BLaER1 (cell line): ENCODE measurements at regions not wholly inside any gene's neighbourhood (a gene's known extent, or its start where the extent isn't known, plus 50 kb on each side); places are given as distances from the start of the nearest gene placed in this dataset.
"Not testable (repeated sequence)": the region's sequence is repeated elsewhere in the genome, so short reads cannot be mapped to it uniquely, and the experiment has no call there.

Source experiments
- H3K27ac ChIP-seq: shearing (Covaris generic); formaldehyde crosslinking; 2 replicates; pipeline ENCODE4 v1.8.1; 2022
- H3K27me3 ChIP-seq: shearing (Covaris generic); formaldehyde crosslinking; 2 replicates; pipeline ENCODE4 v1.8.1; 2022
- H3K36me3 ChIP-seq: shearing (Covaris generic); formaldehyde crosslinking; 2 replicates; pipeline ENCODE4 v1.8.1; 2022
- H3K4me1 ChIP-seq: shearing (Covaris generic); formaldehyde crosslinking; 2 replicates; pipeline ENCODE4 v1.8.1; 2022
- H3K4me2 ChIP-seq: shearing (Covaris generic); formaldehyde crosslinking; 2 replicates; pipeline ENCODE4 v1.8.1; 2022
- H3K4me3 ChIP-seq: shearing (Covaris generic); formaldehyde crosslinking; 2 replicates; pipeline ENCODE4 v1.8.1; 2022
- H3K9ac ChIP-seq: shearing (Covaris generic); formaldehyde crosslinking; 2 replicates; pipeline ENCODE4 v1.8.1; 2022
- H3K9me3 ChIP-seq: shearing (Covaris generic); formaldehyde crosslinking; 2 replicates; pipeline ENCODE4 v1.8.1; 2022
- H4K20me1 ChIP-seq: shearing (Covaris generic); formaldehyde crosslinking; 2 replicates; pipeline ENCODE4 v1.8.1; 2022
- Cebpa-rat ChIP-seq: shearing (Covaris generic); IDR thresholded peaks from 2 replicates; pipeline ENCODE4 v1.8.1; 2022

- H3K27ac ChIP-seq, result no peak overlapping the region
- TF ChIP-seq Cebpa-rat, result no peak
- no peaks in the 10 kb centered on the region for H3K27me3 ChIP-seq
- H3K4me2 ChIP-seq, result peak overlapping the region; percentile 46
- no peak overlapping the region for H3K9ac ChIP-seq
- H3K4me1 ChIP-seq, result peaks cover 18% of the 10 kb centered on the region
- no peak overlapping the region for H3K4me3 ChIP-seq
- peaks cover 10% of the 10 kb centered on the region for H3K9me3 ChIP-seq
- H4K20me1 ChIP-seq, result no peaks in the 10 kb centered on the region
- no peaks in the 10 kb centered on the region for H3K36me3 ChIP-seq
These were observed 303.9 kb downstream of the PDCD6IP start for GRCh38 chr3:34102288-34102687.

GRCh38 chr3:34106379-34106778 lies 307.9 kb downstream of the PDCD6IP start:
- no peaks in the 10 kb centered on the region for H3K27me3 ChIP-seq
- H3K9me3 ChIP-seq, result peaks cover 5% of the 10 kb centered on the region
- no peak for TF ChIP-seq Cebpa-rat
- no peak overlapping the region for H3K4me3 ChIP-seq
- no peaks in the 10 kb centered on the region for H3K36me3 ChIP-seq
- no peaks in the 10 kb centered on the region for H4K20me1 ChIP-seq
- no peak overlapping the region for H3K4me2 ChIP-seq
- H3K9ac ChIP-seq, result no peak overlapping the region
- no peak overlapping the region for H3K27ac ChIP-seq
- H3K4me1 ChIP-seq, result peaks cover 48% of the 10 kb centered on the region

- Histone ChIP-seq H3K9me3 (no peaks in the 10 kb centered on the region), H3K36me3 (no peaks in the 10 kb centered on the region), H3K4me2 (peak overlapping the region; percentile 45; the same call in 1 of the 2 replicates), H4K20me1 (no peaks in the 10 kb centered on the region), H3K27me3 (no peaks in the 10 kb centered on the region), H3K4me1 (peaks cover 46% of the 10 kb centered on the region), H3K27ac (no peak overlapping the region), H3K9ac (no peak overlapping the region), H3K4me3 (no peak overlapping the region)
- TF ChIP-seq Cebpa-rat, result no peak
These were observed 308.4 kb downstream of the PDCD6IP start for GRCh38 chr3:34106879-34107278.

GRCh38 chr3:34107669-34108068 lies 309.2 kb downstream of the PDCD6IP start:
- no peaks in the 10 kb centered on the region for H3K36me3 ChIP-seq
- no peak overlapping the region for H3K27ac ChIP-seq
- peak overlapping the region; percentile 45 for H3K4me2 ChIP-seq
- no peaks in the 10 kb centered on the region for H3K27me3 ChIP-seq
- H3K4me1 ChIP-seq, result peaks cover 38% of the 10 kb centered on the region
- H3K4me3 ChIP-seq, result no peak overlapping the region
- no peak for TF ChIP-seq Cebpa-rat
- no peaks in the 10 kb centered on the region for H3K9me3 ChIP-seq
- H3K9ac ChIP-seq, result no peak overlapping the region
- H4K20me1 ChIP-seq, result no peaks in the 10 kb centered on the region

- H4K20me1 ChIP-seq, result no peaks in the 10 kb centered on the region
- no peaks in the 10 kb centered on the region for H3K27me3 ChIP-seq
- H3K4me1 ChIP-seq, result peaks cover 36% of the 10 kb centered on the region
- peak overlapping the region; percentile 29; the same call in 1 of the 2 replicates for H3K4me2 ChIP-seq
- H3K27ac ChIP-seq, result no peak overlapping the region
- H3K4me3 ChIP-seq, result no peak overlapping the region
- no peak overlapping the region for H3K9ac ChIP-seq
- H3K36me3 ChIP-seq, result no peaks in the 10 kb centered on the region
- no peak for TF ChIP-seq Cebpa-rat
- no peaks in the 10 kb centered on the region for H3K9me3 ChIP-seq
These were observed 310.6 kb downstream of the PDCD6IP start for GRCh38 chr3:34109021-34109420.

GRCh38 chr3:34109846-34110245 lies 311.4 kb downstream of the PDCD6IP start:
- no peak overlapping the region for H3K27ac ChIP-seq
- H4K20me1 ChIP-seq, result no peaks in the 10 kb centered on the region
- H3K9ac ChIP-seq, result no peak overlapping the region
- H3K4me3 ChIP-seq, result no peak overlapping the region
- no peaks in the 10 kb centered on the region for H3K9me3 ChIP-seq
- H3K27me3 ChIP-seq, result no peaks in the 10 kb centered on the region
- peaks cover 36% of the 10 kb centered on the region for H3K4me1 ChIP-seq
- no peaks in the 10 kb centered on the region for H3K36me3 ChIP-seq
- H3K4me2 ChIP-seq, result peak overlapping the region; percentile 29; the same call in 1 of the 2 replicates
- no peak for TF ChIP-seq Cebpa-rat

- Histone ChIP-seq H4K20me1 (no peaks in the 10 kb centered on the region), H3K9me3 (peaks cover 10% of the 10 kb centered on the region; the same call in 1 of the 2 replicates), H3K4me3 (no peak overlapping the region), H3K9ac (no peak overlapping the region), H3K4me1 (peaks cover 36% of the 10 kb centered on the region), H3K36me3 (no peaks in the 10 kb centered on the region), H3K4me2 (no peak overlapping the region), H3K27ac (no peak overlapping the region), H3K27me3 (no peaks in the 10 kb centered on the region)
- TF ChIP-seq Cebpa-rat, result no peak
These were observed 312.9 kb downstream of the PDCD6IP start for GRCh38 chr3:34111361-34111760.

GRCh38 chr3:34112261-34112660 lies 313.8 kb downstream of the PDCD6IP start:
- not testable (repeated sequence) for H4K20me1 ChIP-seq, H3K4me2 ChIP-seq, H3K27me3 ChIP-seq, H3K9ac ChIP-seq, H3K27ac ChIP-seq, H3K4me3 ChIP-seq, H3K36me3 ChIP-seq
- Histone ChIP-seq H3K9me3 (peaks cover 14% of the 10 kb centered on the region; the same call in 1 of the 2 replicates), H3K4me1 (peaks cover 30% of the 10 kb centered on the region)

GRCh38 chr3:34131091-34131490 lies 332.7 kb downstream of the PDCD6IP start:
- Histone ChIP-seq H3K27ac (no peak overlapping the region), H3K27me3 (no peaks in the 10 kb centered on the region), H3K4me3 (no peak overlapping the region), H3K4me2 (no peak overlapping the region), H3K9me3 (peaks cover 4% of the 10 kb centered on the region; the same call in 1 of the 2 replicates), H3K36me3 (no peaks in the 10 kb centered on the region), H4K20me1 (no peaks in the 10 kb centered on the region), H3K4me1 (no peaks in the 10 kb centered on the region; the same call in 1 of the 2 replicates), H3K9ac (no peak overlapping the region)
- no peak for TF ChIP-seq Cebpa-rat

GRCh38 chr3:34132069-34132692 lies 333.8 kb downstream of the PDCD6IP start:
- H3K27ac ChIP-seq, result no peak overlapping the region

GRCh38 chr3:34139566-34139965 lies 341.1 kb downstream of the PDCD6IP start:
- Histone ChIP-seq H3K27ac (no peak overlapping the region), H3K9ac (no peak overlapping the region), H3K27me3 (no peaks in the 10 kb centered on the region), H3K36me3 (no peaks in the 10 kb centered on the region), H3K4me3 (no peak overlapping the region), H3K4me2 (no peak overlapping the region), H3K9me3 (peaks cover 11% of the 10 kb centered on the region; the same call in 1 of the 2 replicates), H3K4me1 (peaks cover 6% of the 10 kb centered on the region; the same call in 1 of the 2 replicates), H4K20me1 (no peaks in the 10 kb centered on the region)
- TF ChIP-seq Cebpa-rat, result no peak

More at GRCh38 chr3:34132069-34132692, 333.8 kb downstream of the PDCD6IP start:
- Histone ChIP-seq H3K27me3 (no peaks in the 10 kb centered on the region), H3K36me3 (no peaks in the 10 kb centered on the region), H3K9me3 (peaks cover 9% of the 10 kb centered on the region; the same call in 1 of the 2 replicates), H3K4me3 (no peak overlapping the region), H3K4me1 (no peaks in the 10 kb centered on the region; the same call in 1 of the 2 replicates), H3K4me2 (no peak overlapping the region), H4K20me1 (no peaks in the 10 kb centered on the region), H3K9ac (no peak overlapping the region)
- no peak for TF ChIP-seq Cebpa-rat
